Choroid plexus epithelial cell (primary cell): ENCODE measurements at regions not wholly inside any gene's neighbourhood (a gene's known extent, or its start where the extent isn't known, plus 50 kb on each side); places are given as distances from the start of the nearest gene placed in this dataset.

ENCODE experiments used
- DNase-seq: peaks from one replicate; pipeline ENCODE4 v3.0.0-alpha.2; 2010; ENCODE audit warnings: low read depth
- H3K4me3 ChIP-seq: 2 replicates; pipeline ENCODE4 v1.5.1; 2011; ENCODE audit warnings: low read depth, mild to moderate bottlenecking, control low read depth, low read length, moderate library complexity
- CTCF ChIP-seq: conservative IDR thresholded peaks from 2 replicates; pipeline ENCODE4 v1.5.1; 2011; ENCODE audit warnings: low read depth, mild to moderate bottlenecking, control low read depth, inconsistent platforms, low read length, moderate library complexity

- H3K4me3 ChIP-seq, result no peak overlapping the region
- TF ChIP-seq CTCF, result no peak
- no peak for DNase-seq
Measured at GRCh38 chr11:109974523-109974922, 118.7 kb upstream of the ZC3H12C start.

GRCh38 chr11:109978895-109979294, 114.3 kb upstream of the ZC3H12C start:
- H3K4me3 ChIP-seq, result no peak overlapping the region
- peak; percentile 59 for DNase-seq
- no peak for TF ChIP-seq CTCF

- no peak for TF ChIP-seq CTCF
- DNase-seq, result no peak
- no peak overlapping the region for H3K4me3 ChIP-seq
Measured at GRCh38 chr11:109981031-109981636, 112.1 kb upstream of the ZC3H12C start.

GRCh38 chr11:109983358-109983757, 109.8 kb upstream of the ZC3H12C start:
- no peak for TF ChIP-seq CTCF

GRCh38 chr11:109984634-109985289, 108.4 kb upstream of the ZC3H12C start:
- peak; percentile 20 for DNase-seq
- TF ChIP-seq CTCF, result no peak
- no peak overlapping the region for H3K4me3 ChIP-seq

More at GRCh38 chr11:109983358-109983757, 109.8 kb upstream of the ZC3H12C start:
- H3K4me3 ChIP-seq, result no peak overlapping the region
- DNase-seq, result no peak

GRCh38 chr11:109986488-109986887, 106.7 kb upstream of the ZC3H12C start:
- H3K4me3 ChIP-seq, result no peak overlapping the region
- DNase-seq, result no peak
- no peak for TF ChIP-seq CTCF

GRCh38 chr11:109991835-109992234, 101.4 kb upstream of the ZC3H12C start:
- no peak for DNase-seq
- TF ChIP-seq CTCF, result no peak
- no peak overlapping the region for H3K4me3 ChIP-seq
